ENCODE measurements at regions not wholly inside any gene's neighbourhood (a gene's known extent, or its start where the extent isn't known, plus 50 kb on each side); places are given as distances from the start of the nearest gene placed in this dataset.
A peak's percentile ranks its signal among the peaks of the same experiment; 100 is the strongest.
"Not testable (repeated sequence)": the region's sequence is repeated elsewhere in the genome, so short reads cannot be mapped to it uniquely, and the experiment has no call there.

GRCh38 chr9:22217254-22217653 lies 208.1 kb upstream of the CDKN2B start:
- H3K27me3 ChIP-seq (ENCODE audit: insufficient read depth, low read length) = no peaks in the 10 kb centered on the region
- H3K4me3 ChIP-seq (ENCODE audit: low read depth, low read length) = no peak overlapping the region
- H3K36me3 ChIP-seq (ENCODE audit: insufficient read depth, low read length) = no peaks in the 10 kb centered on the region
- H2AFZ ChIP-seq (ENCODE audit: low read length, unreplicated experiment) = no peak overlapping the region
- no peaks in the 10 kb centered on the region for H3K79me2 ChIP-seq (ENCODE audit: control insufficient read depth, insufficient read depth, low read length, unreplicated experiment)
- H3K27ac ChIP-seq (ENCODE audit: low read depth, low read length) = no peak overlapping the region
- peaks cover 44% of the 10 kb centered on the region for H3K4me1 ChIP-seq (ENCODE audit: control insufficient read depth, insufficient read depth, low read length, unreplicated experiment)

GRCh38 chr9:22225856-22226255 lies 216.8 kb upstream of the CDKN2B start:
- not testable (repeated sequence) for H3K27me3 ChIP-seq (ENCODE audit: insufficient read depth, low read length); H2AFZ ChIP-seq (ENCODE audit: low read length, unreplicated experiment); H3K79me2 ChIP-seq (ENCODE audit: control insufficient read depth, insufficient read depth, low read length, unreplicated experiment); H3K4me3 ChIP-seq (ENCODE audit: low read depth, low read length); H3K4me1 ChIP-seq (ENCODE audit: control insufficient read depth, insufficient read depth, low read length, unreplicated experiment); H3K36me3 ChIP-seq (ENCODE audit: insufficient read depth, low read length); H3K27ac ChIP-seq (ENCODE audit: low read depth, low read length)

GRCh38 chr9:22227986-22228385 lies 218.6 kb upstream of the DMRTA1 start:
- peak overlapping the region; percentile 93 for H2AFZ ChIP-seq (ENCODE audit: low read length, unreplicated experiment)
- no peak overlapping the region for H3K27ac ChIP-seq (ENCODE audit: low read depth, low read length)
- H3K27me3 ChIP-seq (ENCODE audit: insufficient read depth, low read length) = no peaks in the 10 kb centered on the region
- H3K36me3 ChIP-seq (ENCODE audit: insufficient read depth, low read length) = no peaks in the 10 kb centered on the region
- H3K4me3 ChIP-seq (ENCODE audit: low read depth, low read length) = no peak overlapping the region
- H3K79me2 ChIP-seq (ENCODE audit: control insufficient read depth, insufficient read depth, low read length, unreplicated experiment) = no peaks in the 10 kb centered on the region
- H3K4me1 ChIP-seq (ENCODE audit: control insufficient read depth, insufficient read depth, low read length, unreplicated experiment) = peaks cover 3% of the 10 kb centered on the region

GRCh38 chr9:22228542-22228941 lies 218.1 kb upstream of the DMRTA1 start:
- H2AFZ ChIP-seq (ENCODE audit: low read length, unreplicated experiment) = peak overlapping the region; percentile 93
- no peaks in the 10 kb centered on the region for H3K79me2 ChIP-seq (ENCODE audit: control insufficient read depth, insufficient read depth, low read length, unreplicated experiment)
- H3K4me1 ChIP-seq (ENCODE audit: control insufficient read depth, insufficient read depth, low read length, unreplicated experiment) = peaks cover 3% of the 10 kb centered on the region
- no peaks in the 10 kb centered on the region for H3K27me3 ChIP-seq (ENCODE audit: insufficient read depth, low read length)
- H3K4me3 ChIP-seq (ENCODE audit: low read depth, low read length) = no peak overlapping the region
- no peaks in the 10 kb centered on the region for H3K36me3 ChIP-seq (ENCODE audit: insufficient read depth, low read length)
- H3K27ac ChIP-seq (ENCODE audit: low read depth, low read length) = no peak overlapping the region

- H3K4me3 ChIP-seq (ENCODE audit: low read depth, low read length) = no peak overlapping the region
- no peak overlapping the region for H3K27ac ChIP-seq (ENCODE audit: low read depth, low read length)
- no peak overlapping the region for H2AFZ ChIP-seq (ENCODE audit: low read length, unreplicated experiment)
- no peaks in the 10 kb centered on the region for H3K27me3 ChIP-seq (ENCODE audit: insufficient read depth, low read length)
- no peaks in the 10 kb centered on the region for H3K79me2 ChIP-seq (ENCODE audit: control insufficient read depth, insufficient read depth, low read length, unreplicated experiment)
- peaks cover 3% of the 10 kb centered on the region for H3K4me1 ChIP-seq (ENCODE audit: control insufficient read depth, insufficient read depth, low read length, unreplicated experiment)
- no peaks in the 10 kb centered on the region for H3K36me3 ChIP-seq (ENCODE audit: insufficient read depth, low read length)
These were observed 217.6 kb upstream of the DMRTA1 start for GRCh38 chr9:22229069-22229468.

GRCh38 chr9:22231309-22231708 lies 215.3 kb upstream of the DMRTA1 start:
- not testable (repeated sequence) for H3K36me3 ChIP-seq (ENCODE audit: insufficient read depth, low read length); H2AFZ ChIP-seq (ENCODE audit: low read length, unreplicated experiment); H3K4me1 ChIP-seq (ENCODE audit: control insufficient read depth, insufficient read depth, low read length, unreplicated experiment); H3K27ac ChIP-seq (ENCODE audit: low read depth, low read length); H3K27me3 ChIP-seq (ENCODE audit: insufficient read depth, low read length); H3K79me2 ChIP-seq (ENCODE audit: control insufficient read depth, insufficient read depth, low read length, unreplicated experiment); H3K4me3 ChIP-seq (ENCODE audit: low read depth, low read length)

GRCh38 chr9:22232971-22233370 lies 213.7 kb upstream of the DMRTA1 start:
- no peak overlapping the region for H3K4me3 ChIP-seq (ENCODE audit: low read depth, low read length)
- H3K27me3 ChIP-seq (ENCODE audit: insufficient read depth, low read length) = no peaks in the 10 kb centered on the region
- H3K27ac ChIP-seq (ENCODE audit: low read depth, low read length) = no peak overlapping the region
- no peaks in the 10 kb centered on the region for H3K36me3 ChIP-seq (ENCODE audit: insufficient read depth, low read length)
- no peaks in the 10 kb centered on the region for H3K79me2 ChIP-seq (ENCODE audit: control insufficient read depth, insufficient read depth, low read length, unreplicated experiment)
- H3K4me1 ChIP-seq (ENCODE audit: control insufficient read depth, insufficient read depth, low read length, unreplicated experiment) = peaks cover 9% of the 10 kb centered on the region
- H2AFZ ChIP-seq (ENCODE audit: low read length, unreplicated experiment) = no peak overlapping the region

- no peaks in the 10 kb centered on the region for H3K79me2 ChIP-seq (ENCODE audit: control insufficient read depth, insufficient read depth, low read length, unreplicated experiment)
- H3K4me3 ChIP-seq (ENCODE audit: low read depth, low read length) = peak overlapping the region; percentile 54
- peaks cover 38% of the 10 kb centered on the region for H3K4me1 ChIP-seq (ENCODE audit: control insufficient read depth, insufficient read depth, low read length, unreplicated experiment)
- peak overlapping the region; percentile 82 for H3K27ac ChIP-seq (ENCODE audit: low read depth, low read length)
- H3K36me3 ChIP-seq (ENCODE audit: insufficient read depth, low read length) = no peaks in the 10 kb centered on the region
- no peaks in the 10 kb centered on the region for H3K27me3 ChIP-seq (ENCODE audit: insufficient read depth, low read length)
- H2AFZ ChIP-seq (ENCODE audit: low read length, unreplicated experiment) = peak overlapping the region; percentile 82
These were observed 208.9 kb upstream of the DMRTA1 start for GRCh38 chr9:22237497-22238363.

- Histone ChIP-seq H3K4me3 (ENCODE audit: low read depth, low read length) (peak overlapping the region; percentile 54), H3K79me2 (ENCODE audit: control insufficient read depth, insufficient read depth, low read length, unreplicated experiment) (no peaks in the 10 kb centered on the region), H3K27ac (ENCODE audit: low read depth, low read length) (peak overlapping the region; percentile 82), H3K27me3 (ENCODE audit: insufficient read depth, low read length) (no peaks in the 10 kb centered on the region), H3K4me1 (ENCODE audit: control insufficient read depth, insufficient read depth, low read length, unreplicated experiment) (peaks cover 38% of the 10 kb centered on the region), H3K36me3 (ENCODE audit: insufficient read depth, low read length) (no peaks in the 10 kb centered on the region), H2AFZ (ENCODE audit: low read length, unreplicated experiment) (peak overlapping the region; percentile 82)
These were observed 207.6 kb upstream of the DMRTA1 start for GRCh38 chr9:22238809-22239684.

- Histone ChIP-seq H3K27me3 (ENCODE audit: insufficient read depth, low read length) (no peaks in the 10 kb centered on the region), H3K36me3 (ENCODE audit: insufficient read depth, low read length) (no peaks in the 10 kb centered on the region), H3K79me2 (ENCODE audit: control insufficient read depth, insufficient read depth, low read length, unreplicated experiment) (no peaks in the 10 kb centered on the region), H3K4me1 (ENCODE audit: control insufficient read depth, insufficient read depth, low read length, unreplicated experiment) (peaks cover 38% of the 10 kb centered on the region), H3K4me3 (ENCODE audit: low read depth, low read length) (peak overlapping the region; percentile 47; the same call in 1 of the 2 replicates), H3K27ac (ENCODE audit: low read depth, low read length) (no peak overlapping the region), H2AFZ (ENCODE audit: low read length, unreplicated experiment) (no peak overlapping the region)
These were observed 206.0 kb upstream of the DMRTA1 start for GRCh38 chr9:22240619-22241018.

Measured in ACC112 (cell line).